SK-N-SH (cell line): ENCODE measurements at regions not wholly inside any gene's neighbourhood (a gene's known extent, or its start where the extent isn't known, plus 50 kb on each side); places are given as distances from the start of the nearest gene placed in this dataset.

ENCODE experiments used
- CTCF ChIA-PET: fragments of 300-600, 350-600 bp; formaldehyde crosslinking; extraction: SDS; loops from one replicate; lab custom pipeline; 2021; lab: Yijun Ruan, JAX
- POLR2A ChIA-PET: fragments of 350-600 bp; sonication (Branson Sonifier 250); formaldehyde crosslinking; extraction: SDS; loops from one replicate; lab custom pipeline; 2020; ENCODE audit warnings: antibody characterized with exemption, inconsistent platforms; lab: Yijun Ruan, JAX
- DNase-seq: peaks from one replicate; pipeline ENCODE4 v3.0.0; 2012
- H2AFZ ChIP-seq: fragments of 200-600 bp; sonication (generic); 2 replicates; pipeline ENCODE4 v1.8.1; 2016; ENCODE audit warnings: antibody characterized with exemption, mild to moderate bottlenecking, low read depth
- H3F3A ChIP-seq: fragments of 200-600 bp; sonication (generic); replicated peaks from 2 replicates; pipeline ENCODE3; 2016; ENCODE audit warnings: antibody characterized with exemption, mild to moderate bottlenecking; ENCODE audit not compliant: insufficient read depth
- H3K27ac ChIP-seq, 2 experiments: fragments of 200-500 bp in 1 of 2; fragments of 200-600 bp in 1 of 2; sonication (Bioruptor generic) in 1 of 2; sonication (generic), shearing (Covaris generic) in 1 of 2; 2 replicates each; pipeline versions ENCODE4 v1.5.1 to v1.6.1; 2014 to 2016; ENCODE audit warnings: low read depth in 2 of 2, inconsistent platforms in 1 of 2, low read length in 1 of 2, mild to moderate bottlenecking in 1 of 2, mixed read lengths in 1 of 2
- H3K27me3 ChIP-seq: fragments of 200-600 bp; sonication (generic), shearing (Covaris generic); 2 replicates; pipeline ENCODE4 v1.6.1; 2016; ENCODE audit warnings: mixed run types; ENCODE audit not compliant: insufficient read depth
- H3K36me3 ChIP-seq, 2 experiments: fragments of 200-500 bp in 1 of 2; fragments of 200-600 bp in 1 of 2; sonication (Bioruptor generic) in 1 of 2; sonication (generic) in 1 of 2; replicated peaks in 1 of 2; 2 replicates each; pipeline versions ENCODE3 to v1.5.1; 2014 to 2016; ENCODE audit warnings: low read length in 1 of 2, mild to moderate bottlenecking in 1 of 2; ENCODE audit not compliant: insufficient read depth in 2 of 2, control insufficient read depth in 1 of 2
- H3K4me1 ChIP-seq, 2 experiments: fragments of 200-500 bp in 1 of 2; fragments of 200-600 bp in 1 of 2; sonication (Bioruptor generic) in 1 of 2; sonication (generic), shearing (Covaris generic) in 1 of 2; 2 replicates each; pipeline versions ENCODE4 v1.5.1 to v1.6.1; 2014 to 2016; ENCODE audit warnings: low read depth in 1 of 2, low read length in 1 of 2, mixed run types in 1 of 2; ENCODE audit not compliant: insufficient read depth in 2 of 2, control insufficient read depth in 1 of 2
- H3K4me2 ChIP-seq: fragments of 200-600 bp; sonication (generic), shearing (Covaris generic); 2 replicates; pipeline ENCODE4 v1.6.1; 2017; ENCODE audit warnings: mixed run types
- H3K4me3 ChIP-seq, 2 experiments: fragments of 200-500 bp in 1 of 2; fragments of 200-600 bp in 1 of 2; sonication (Bioruptor generic) in 1 of 2; sonication (generic), shearing (Covaris generic) in 1 of 2; 2 replicates each; pipeline versions ENCODE4 v1.5.1 to v1.8.1; 2014 to 2016; ENCODE audit warnings: low read depth in 2 of 2, inconsistent platforms in 1 of 2, low read length in 1 of 2, mild to moderate bottlenecking in 1 of 2, mixed read lengths in 1 of 2, moderate library complexity in 1 of 2
- H3K79me2 ChIP-seq: fragments of 200-600 bp; sonication (generic); 2 replicates; pipeline ENCODE4 v1.8.1; 2017; ENCODE audit warnings: mild to moderate bottlenecking; ENCODE audit not compliant: insufficient read depth
- H3K9ac ChIP-seq: fragments of 200-600 bp; sonication (generic); 2 replicates; pipeline ENCODE4 v1.6.1; 2017; ENCODE audit warnings: mixed run types
- H3K9me2 ChIP-seq: fragments of 200-600 bp; sonication (generic); 2 replicates; pipeline ENCODE4 v1.6.1; 2017; ENCODE audit warnings: mixed run types
- H3K9me3 ChIP-seq: fragments of 200-600 bp; sonication (generic); 2 replicates; pipeline ENCODE4 v1.6.1; 2017; ENCODE audit warnings: mixed run types, mild to moderate bottlenecking, moderate library complexity
- H4K20me1 ChIP-seq: fragments of 200-600 bp; sonication (generic); 2 replicates; pipeline ENCODE4 v1.6.1; 2017; ENCODE audit warnings: mild to moderate bottlenecking, mixed run types; ENCODE audit not compliant: insufficient read depth
- CHD2 ChIP-seq: fragments of 150-350 bp; IDR thresholded peaks from 2 replicates; pipeline ENCODE4 v1.6.1; 2018; ENCODE audit warnings: low read length; ENCODE audit not compliant: partially characterized antibody
- CTCF ChIP-seq: fragments of 200-600 bp; sonication (generic); IDR thresholded peaks from 2 replicates; pipeline ENCODE4 v1.6.1; 2017; ENCODE audit warnings: antibody characterized with exemption, mild to moderate bottlenecking, moderate library complexity
- EP300 ChIP-seq, 2 experiments: IDR thresholded peaks; 2 replicates each; pipeline versions ENCODE4 v1.4.0 to v1.6.1; 2012; ENCODE audit warnings: borderline replicate concordance in 1 of 2, low read depth in 1 of 2, low read length in 1 of 2
- FOXJ3 ChIP-seq: sonication (generic); formaldehyde crosslinking; IDR thresholded peaks from 2 replicates; pipeline ENCODE4 v1.5.1; 2020; ENCODE audit warnings: mild to moderate bottlenecking, missing genetic modification reagents
- GABPA ChIP-seq: IDR thresholded peaks from 2 replicates; pipeline ENCODE4 v1.4.0; 2012; ENCODE audit warnings: low read depth, mild to moderate bottlenecking
- GATA2 ChIP-seq: sonication (generic); formaldehyde crosslinking; IDR thresholded peaks from 2 replicates; pipeline ENCODE4 v1.5.0; 2020; ENCODE audit warnings: mild to moderate bottlenecking, missing genetic modification reagents
- IRF3 ChIP-seq: fragments of 150-350 bp; IDR thresholded peaks from 2 replicates; pipeline ENCODE4 v1.6.1; 2016; ENCODE audit warnings: mild to moderate bottlenecking, low read depth, low read length
- JUND ChIP-seq: IDR thresholded peaks from 2 replicates; pipeline ENCODE4 v1.4.0; 2012
- MAX ChIP-seq: IDR thresholded peaks from 2 replicates; pipeline ENCODE4 v1.4.0; 2012; ENCODE audit warnings: low read depth
- MXI1 ChIP-seq: IDR thresholded peaks from 2 replicates; pipeline ENCODE4 v1.6.1; 2012; ENCODE audit warnings: mild to moderate bottlenecking, low read depth, low read length, improper control_type of control experiment
- NFIC ChIP-seq: IDR thresholded peaks from 2 replicates; pipeline ENCODE4 v1.4.0; 2012; ENCODE audit warnings: borderline replicate concordance
- NRF1 ChIP-seq: IDR thresholded peaks from 2 replicates; pipeline ENCODE4 v1.6.1; 2012; ENCODE audit warnings: low read depth, mild to moderate bottlenecking, low read length
- PBX3 ChIP-seq: IDR thresholded peaks from 2 replicates; pipeline ENCODE4; 2012
- RAD21 ChIP-seq: IDR thresholded peaks from 2 replicates; pipeline ENCODE4 v1.6.1; 2012; ENCODE audit warnings: mild to moderate bottlenecking, low read length
- RCOR1 ChIP-seq: fragments of 150-350 bp; IDR thresholded peaks from 2 replicates; pipeline ENCODE4 v1.6.1; 2017; ENCODE audit warnings: antibody characterized with exemption, low read length
- REST ChIP-seq: IDR thresholded peaks from 2 replicates; pipeline ENCODE4 v1.6.1; 2012; ENCODE audit warnings: mild to moderate bottlenecking, low read depth, low read length, moderate library complexity
- RFX5 ChIP-seq: IDR thresholded peaks from 2 replicates; pipeline ENCODE4 v1.6.1; 2012; ENCODE audit warnings: mild to moderate bottlenecking, improper control_type of control experiment, low read length
- SIN3A ChIP-seq: IDR thresholded peaks from 2 replicates; pipeline ENCODE4 v1.6.1; 2012; ENCODE audit warnings: low read depth, mild to moderate bottlenecking, low read length, moderate library complexity, borderline replicate concordance
- TEAD4 ChIP-seq: IDR thresholded peaks from 2 replicates; pipeline ENCODE4 v1.4.0; 2012; ENCODE audit warnings: mild to moderate bottlenecking, borderline replicate concordance; ENCODE audit not compliant: insufficient read depth
- USF2 ChIP-seq: fragments of 150-350 bp; IDR thresholded peaks from 2 replicates; pipeline ENCODE4 v1.6.1; 2017; ENCODE audit warnings: antibody characterized with exemption, low read length, low read depth, borderline replicate concordance
- YY1 ChIP-seq: IDR thresholded peaks from 2 replicates; pipeline ENCODE4 v1.4.0; 2012; ENCODE audit warnings: low read depth, mild to moderate bottlenecking
- WGBS: methylation state at CpG from one replicate; pipeline ENCODE4 v1.1.6; 2017; ENCODE audit warnings: low lambda C conversion rate; 5-methylcytosine and 5-hydroxymethylcytosine counted together

GRCh38 chr11:42299780-42300179 lies 840.3 kb upstream of the LRRC4C start:
- TF ChIP-seq GABPA (no peak), CHD2 (no peak), REST (no peak), SIN3A (no peak), FOXJ3 (CRISPR knock-in tag) (no peak), YY1 (no peak), PBX3 (no peak), GATA2 (CRISPR knock-in tag) (no peak)
- Histone ChIP-seq H3K4me1 (no peaks in the 10 kb centered on the region), H3K9me3 (no peaks in the 10 kb centered on the region), H3K4me3 (no peak overlapping the region), H3K9me2 (no peaks in the 10 kb centered on the region; the same call in 1 of the 2 replicates), H3K4me2 (no peak overlapping the region), H3K27me3 (no peaks in the 10 kb centered on the region), H3K27ac (no peak overlapping the region), H3F3A (no peaks in the 10 kb centered on the region), H3K36me3 (no peaks in the 10 kb centered on the region), H3K9ac (no peak overlapping the region), H2AFZ (no peak overlapping the region), H3K79me2 (no peaks in the 10 kb centered on the region), H4K20me1 (no peaks in the 10 kb centered on the region)
- WGBS, result 32% methylated on average over 1 of the region's 1 CpG
- CTCF ChIA-PET, result no interaction called here
- no peak for DNase-seq
- POLR2A ChIA-PET, result no interaction called here

GRCh38 chr11:42301777-42302176 lies 842.3 kb upstream of the LRRC4C start:
- H2AFZ ChIP-seq, result no peak overlapping the region

More at GRCh38 chr11:42301777-42302176, 842.3 kb upstream of the LRRC4C start:
- TF ChIP-seq RFX5 (no peak), IRF3 (no peak), NFIC (no peak), JUND (no peak), MAX (no peak), RAD21 (no peak), GABPA (no peak), MXI1 (no peak), USF2 (no peak), YY1 (no peak), EP300 (IDR thresholded peaks at IDR 0.05; ENCODE audit: borderline replicate concordance in 1 of 2, low read depth in 1 of 2, low read length in 1 of 2) (no peak), NRF1 (no peak), TEAD4 (no peak), RCOR1 (no peak), CTCF (no peak), FOXJ3 (CRISPR knock-in tag) (no peak)
- H3K9me3 ChIP-seq, result no peaks in the 10 kb centered on the region
- ChIA-PET POLR2A (no interaction called here), CTCF (no interaction called here)
- no peaks in the 10 kb centered on the region for H3K79me2 ChIP-seq
- no peaks in the 10 kb centered on the region for H3K36me3 ChIP-seq
- H3K9me2 ChIP-seq, result no peaks in the 10 kb centered on the region; the same call in 1 of the 2 replicates
- no peak overlapping the region for H3K4me2 ChIP-seq
- H3K4me1 ChIP-seq, result no peaks in the 10 kb centered on the region
- no peaks in the 10 kb centered on the region for H3K27me3 ChIP-seq
- DNase-seq, result no peak
- no peak overlapping the region for H3K9ac ChIP-seq
- H3K4me3 ChIP-seq, result no peak overlapping the region
- H3F3A ChIP-seq, result no peaks in the 10 kb centered on the region
- no peak overlapping the region for H3K27ac ChIP-seq
- H4K20me1 ChIP-seq, result no peaks in the 10 kb centered on the region
- WGBS, result 10% methylated on average over 2 of the region's 2 CpGs
